ENCODE measurements at regions not wholly inside any gene's neighbourhood (a gene's known extent, or its start where the extent isn't known, plus 50 kb on each side); places are given as distances from the start of the nearest gene placed in this dataset.
"Not testable (repeated sequence)": the region's sequence is repeated elsewhere in the genome, so short reads cannot be mapped to it uniquely, and the experiment has no call there.

GRCh38 chr20:8974009-8974708, 94.7 kb upstream of the PLCB4 start:
- H3K9me3 ChIP-seq: no peaks in the 10 kb centered on the region
- H3K27me3 ChIP-seq: no peaks in the 10 kb centered on the region
- no peak for DNase-seq
- no peak overlapping the region for H3K4me3 ChIP-seq
- H3K36me3 ChIP-seq: no peaks in the 10 kb centered on the region

- Histone ChIP-seq H3K9me3 (no peaks in the 10 kb centered on the region), H3K36me3 (no peaks in the 10 kb centered on the region), H3K27me3 (no peaks in the 10 kb centered on the region), H3K4me3 (no peak overlapping the region)
- no peak for DNase-seq
Measured at GRCh38 chr20:8981482-8981881, 87.4 kb upstream of the PLCB4 start.

- H3K4me3 ChIP-seq: no peak overlapping the region
- H3K27me3 ChIP-seq: no peaks in the 10 kb centered on the region
- DNase-seq: no peak
- no peaks in the 10 kb centered on the region for H3K9me3 ChIP-seq
- no peaks in the 10 kb centered on the region for H3K36me3 ChIP-seq
Measured at GRCh38 chr20:8983478-8984345, 85.2 kb upstream of the PLCB4 start.

- no peaks in the 10 kb centered on the region for H3K27me3 ChIP-seq
- no peaks in the 10 kb centered on the region for H3K36me3 ChIP-seq
- no peak overlapping the region for H3K4me3 ChIP-seq
- no peaks in the 10 kb centered on the region for H3K9me3 ChIP-seq
- DNase-seq: no peak
Measured at GRCh38 chr20:8986631-8987030, 82.3 kb upstream of the PLCB4 start.

GRCh38 chr20:8990770-8991169, 78.1 kb upstream of the PLCB4 start:
- H3K36me3 ChIP-seq: no peaks in the 10 kb centered on the region
- H3K9me3 ChIP-seq: no peaks in the 10 kb centered on the region
- H3K27me3 ChIP-seq: no peaks in the 10 kb centered on the region
- no peak overlapping the region for H3K4me3 ChIP-seq
- DNase-seq: no peak

- no peak for DNase-seq
- H3K36me3 ChIP-seq: no peaks in the 10 kb centered on the region
- no peaks in the 10 kb centered on the region for H3K9me3 ChIP-seq
- no peak overlapping the region for H3K4me3 ChIP-seq
- no peaks in the 10 kb centered on the region for H3K27me3 ChIP-seq
Measured at GRCh38 chr20:8994045-8994444, 74.8 kb upstream of the PLCB4 start.

- Histone ChIP-seq H3K4me3 (no peak overlapping the region), H3K36me3 (no peaks in the 10 kb centered on the region), H3K9me3 (no peaks in the 10 kb centered on the region), H3K27me3 (no peaks in the 10 kb centered on the region)
- DNase-seq: no peak
Measured at GRCh38 chr20:8995761-8996160, 73.1 kb upstream of the PLCB4 start.

- no peaks in the 10 kb centered on the region for H3K36me3 ChIP-seq
- no peaks in the 10 kb centered on the region for H3K27me3 ChIP-seq
- no peaks in the 10 kb centered on the region for H3K9me3 ChIP-seq
- no peak overlapping the region for H3K4me3 ChIP-seq
- no peak for DNase-seq
Measured at GRCh38 chr20:8996817-8997512, 71.9 kb upstream of the PLCB4 start.

- Histone ChIP-seq H3K4me3 (no peak overlapping the region), H3K27me3 (no peaks in the 10 kb centered on the region), H3K36me3 (no peaks in the 10 kb centered on the region), H3K9me3 (no peaks in the 10 kb centered on the region)
- DNase-seq: no peak
Measured at GRCh38 chr20:8997701-8998117, 71.2 kb upstream of the PLCB4 start.

GRCh38 chr20:9011121-9011520, 57.8 kb upstream of the PLCB4 start:
- H3K36me3 ChIP-seq: no peaks in the 10 kb centered on the region
- no peaks in the 10 kb centered on the region for H3K27me3 ChIP-seq
- no peaks in the 10 kb centered on the region for H3K9me3 ChIP-seq
- H3K4me3 ChIP-seq: no peak overlapping the region
- DNase-seq: no peak

GRCh38 chr20:9015232-9015983, 53.5 kb upstream of the PLCB4 start:
- H3K27me3 ChIP-seq, H3K4me3 ChIP-seq, H3K9me3 ChIP-seq, DNase-seq, H3K36me3 ChIP-seq: not testable (repeated sequence)

GRCh38 chr20:9015984-9016324, 52.9 kb upstream of the PLCB4 start:
- DNase-seq: peak; percentile 49
- Histone ChIP-seq H3K9me3 (no peaks in the 10 kb centered on the region), H3K27me3 (no peaks in the 10 kb centered on the region), H3K36me3 (no peaks in the 10 kb centered on the region), H3K4me3 (no peak overlapping the region)

- H3K27me3 ChIP-seq: no peaks in the 10 kb centered on the region
- no peak overlapping the region for H3K4me3 ChIP-seq
- H3K9me3 ChIP-seq: no peaks in the 10 kb centered on the region
- no peak for DNase-seq
- no peaks in the 10 kb centered on the region for H3K36me3 ChIP-seq
Measured at GRCh38 chr20:9018346-9018745, 50.5 kb upstream of the PLCB4 start.
